IPS DF 19.7 (cell line): ENCODE measurements at regions not wholly inside any gene's neighbourhood (a gene's known extent, or its start where the extent isn't known, plus 50 kb on each side); places are given as distances from the start of the nearest gene placed in this dataset.

Experiments
- DNase-seq: peaks from one replicate; pipeline ENCODE4 v3.0.0-alpha.2; 2013; ENCODE audit warnings: low read depth, low spot score

GRCh38 chr4:162644346-162644745 lies 480.5 kb upstream of the FSTL5 start:
- DNase-seq, result no peak

GRCh38 chr4:162640152-162640551 lies 476.4 kb upstream of the FSTL5 start:
- no peak for DNase-seq

- no peak for DNase-seq
Observed at GRCh38 chr4:162634390-162634789, 470.6 kb upstream of the FSTL5 start.

- DNase-seq, result no peak
Observed at GRCh38 chr4:162622664-162623063, 458.9 kb upstream of the FSTL5 start.

GRCh38 chr4:162610116-162610515 lies 446.3 kb upstream of the FSTL5 start:
- no peak for DNase-seq

- no peak for DNase-seq
Observed at GRCh38 chr4:162586266-162586665, 422.5 kb upstream of the FSTL5 start.

- DNase-seq, result no peak
Observed at GRCh38 chr4:162582180-162582579, 418.4 kb upstream of the FSTL5 start.

GRCh38 chr4:162565730-162566129 lies 401.9 kb upstream of the FSTL5 start:
- no peak for DNase-seq

- DNase-seq, result no peak
Observed at GRCh38 chr4:162560073-162560472, 396.3 kb upstream of the FSTL5 start.

- DNase-seq, result no peak
Observed at GRCh38 chr4:162557516-162558106, 393.8 kb upstream of the FSTL5 start.

- DNase-seq, result no peak
Observed at GRCh38 chr4:162535121-162535520, 371.3 kb upstream of the FSTL5 start.

- no peak for DNase-seq
Observed at GRCh38 chr4:162523171-162523570, 359.4 kb upstream of the FSTL5 start.

GRCh38 chr4:162522724-162523123 lies 358.9 kb upstream of the FSTL5 start:
- DNase-seq, result no peak

GRCh38 chr4:162510937-162511336 lies 347.1 kb upstream of the FSTL5 start:
- DNase-seq, result no peak

- no peak for DNase-seq
Observed at GRCh38 chr4:162510115-162510514, 346.3 kb upstream of the FSTL5 start.

- DNase-seq, result no peak
Observed at GRCh38 chr4:162509333-162509732, 345.5 kb upstream of the FSTL5 start.

- DNase-seq, result no peak
Observed at GRCh38 chr4:162506253-162506652, 342.5 kb upstream of the FSTL5 start.

- DNase-seq, result no peak
Observed at GRCh38 chr4:162503868-162504267, 340.1 kb upstream of the FSTL5 start.

- DNase-seq, result no peak
Observed at GRCh38 chr4:162502109-162502508, 338.3 kb upstream of the FSTL5 start.

- DNase-seq, result no peak
Observed at GRCh38 chr4:162499478-162499877, 335.7 kb upstream of the FSTL5 start.

GRCh38 chr4:162498168-162498567 lies 334.4 kb upstream of the FSTL5 start:
- DNase-seq, result no peak

GRCh38 chr4:162497564-162498167 lies 333.9 kb upstream of the FSTL5 start:
- DNase-seq, result no peak

- DNase-seq, result no peak
Observed at GRCh38 chr4:162494935-162495334, 331.1 kb upstream of the FSTL5 start.

GRCh38 chr4:162485486-162485885 lies 321.7 kb upstream of the FSTL5 start:
- no peak for DNase-seq
